BLaER1 treated with 17β-estradiol and CSF1 and Interleukin-3, amounts not matched to agents 10 nM and 100 nM (cell line): ENCODE measurements at regions not wholly inside any gene's neighbourhood (a gene's known extent, or its start where the extent isn't known, plus 50 kb on each side); places are given as distances from the start of the nearest gene placed in this dataset.

Source experiments
- H3K27ac ChIP-seq, 11 experiments: shearing (Covaris generic); formaldehyde crosslinking; 2 replicates each; pipeline ENCODE4 v1.8.1; 2022
- H3K27me3 ChIP-seq, 11 experiments: shearing (Covaris generic); formaldehyde crosslinking; 2 replicates each; pipeline ENCODE4 v1.8.1; 2022
- H3K36me3 ChIP-seq, 11 experiments: shearing (Covaris generic); formaldehyde crosslinking; 2 replicates each; pipeline ENCODE4 v1.8.1; 2022
- H3K4me1 ChIP-seq, 10 experiments: shearing (Covaris generic); formaldehyde crosslinking; 2 replicates each; pipeline ENCODE4 v1.8.1; 2022
- H3K4me2 ChIP-seq, 11 experiments: shearing (Covaris generic); formaldehyde crosslinking; 2 replicates each; pipeline ENCODE4 v1.8.1; 2022
- H3K4me3 ChIP-seq, 10 experiments: shearing (Covaris generic); formaldehyde crosslinking; 2 replicates each; pipeline ENCODE4 v1.8.1; 2022
- H3K9ac ChIP-seq, 11 experiments: shearing (Covaris generic); formaldehyde crosslinking; 2 replicates each; pipeline ENCODE4 v1.8.1; 2022
- H3K9me3 ChIP-seq, 11 experiments: shearing (Covaris generic); formaldehyde crosslinking; replicated peaks in 1 of 11; 2 replicates each; pipeline ENCODE4 v1.8.1; 2022
- H4K20me1 ChIP-seq, 11 experiments: shearing (Covaris generic); formaldehyde crosslinking; 2 replicates each; pipeline ENCODE4 v1.8.1; 2022
- Cebpa-rat ChIP-seq, 11 experiments: shearing (Covaris generic); IDR thresholded peaks; 2 replicates each; pipeline ENCODE4 v1.8.1; 2022

GRCh38 chr15:100711516-100712021 is 109.2 kb downstream of the ASB7 start:
- H3K4me3 ChIP-seq: no peak overlapping the region
- TF ChIP-seq Cebpa-rat (IDR thresholded peaks at IDR 0.05): no peak
- H3K9me3 ChIP-seq: peaks cover 0 to 10% (median 0%) of the 10 kb centered on the region in 11 experiments; a peak in 2 of 22 replicates
- no peak overlapping the region for H3K27ac ChIP-seq
- no peak overlapping the region for H3K4me2 ChIP-seq
- H4K20me1 ChIP-seq: no peaks in the 10 kb centered on the region
- no peaks in the 10 kb centered on the region for H3K36me3 ChIP-seq
- H3K27me3 ChIP-seq: no peaks in the 10 kb centered on the region
- H3K4me1 ChIP-seq: no peaks in the 10 kb centered on the region
- H3K9ac ChIP-seq: no peak overlapping the region

DNA sequence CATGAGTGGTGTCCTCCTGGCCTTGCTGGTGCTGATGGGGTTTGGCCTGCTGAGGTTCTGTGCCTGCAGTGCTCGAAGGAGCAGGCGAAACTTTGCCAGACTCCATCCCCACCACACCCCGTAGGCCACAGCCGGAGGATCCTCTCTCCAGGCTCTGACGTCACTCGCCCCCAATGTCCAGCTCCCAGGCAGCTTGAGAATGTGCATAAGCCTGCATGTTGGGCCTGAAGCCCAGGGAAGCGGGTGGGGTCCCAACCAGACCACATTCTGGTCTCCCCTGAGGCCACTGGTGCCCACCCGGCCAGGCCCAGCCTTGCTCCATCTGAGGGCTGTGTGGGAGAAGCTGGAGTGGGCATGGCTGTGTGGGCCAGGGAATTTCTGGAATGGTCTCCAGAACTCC is 109.8 kb downstream of the ASB7 start:
- Histone ChIP-seq H3K9me3 (peaks cover 0 to 10% (median 0%) of the 10 kb centered on the region in 11 experiments; a peak in 2 of 22 replicates), H3K27ac (no peak overlapping the region), H3K27me3 (no peaks in the 10 kb centered on the region), H3K36me3 (no peaks in the 10 kb centered on the region), H3K4me2 (no peak overlapping the region), H3K9ac (no peak overlapping the region), H3K4me1 (no peaks in the 10 kb centered on the region), H4K20me1 (no peaks in the 10 kb centered on the region), H3K4me3 (no peak overlapping the region)
- no peak for TF ChIP-seq Cebpa-rat (IDR thresholded peaks at IDR 0.05)

DNA sequence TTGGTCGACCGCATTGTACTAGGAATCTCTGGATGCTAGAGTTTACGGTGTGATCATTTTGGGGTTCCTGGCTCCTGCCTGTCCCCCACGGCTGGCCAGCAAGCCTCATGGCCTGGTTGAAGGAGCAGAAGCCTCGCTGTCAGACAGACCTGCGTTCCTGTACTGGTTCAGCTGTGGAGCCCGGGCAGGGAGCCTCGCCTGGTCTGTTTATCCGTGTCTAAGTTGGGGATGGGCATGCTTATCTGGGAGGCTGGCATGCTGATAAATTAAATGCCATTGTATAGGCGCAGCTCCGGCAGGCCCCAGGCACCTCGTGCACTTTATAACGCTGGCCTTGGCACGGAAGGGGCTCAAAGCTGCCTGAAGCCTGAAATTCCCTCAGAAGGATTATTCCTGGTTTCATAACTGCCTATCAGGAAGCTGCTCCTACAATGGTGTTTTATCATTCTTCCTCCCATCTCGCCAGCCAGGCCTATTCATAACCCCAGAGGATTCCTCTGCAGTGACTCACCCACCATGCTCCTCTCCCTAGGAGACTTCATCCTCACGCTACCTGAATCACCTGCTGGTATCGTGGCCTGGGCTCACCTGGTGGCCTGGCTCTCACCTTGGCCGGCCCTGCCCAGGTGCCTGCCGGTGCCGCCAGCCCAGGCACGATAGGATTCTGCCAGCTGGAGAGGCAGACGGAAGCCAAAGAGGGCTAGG is 110.9 kb downstream of the ASB7 start:
- Histone ChIP-seq H3K4me3 (no peak overlapping the region), H3K9ac (no peak overlapping the region), H3K27me3 (no peaks in the 10 kb centered on the region), H3K36me3 (no peaks in the 10 kb centered on the region), H3K27ac (no peak overlapping the region), H3K9me3 (0 out of 22 replicates have a peak, but pooled peaks cover 0 to under 1% (median 0%) of the 10 kb centered on the region in 11 experiments), H3K4me2 (no peak overlapping the region), H3K4me1 (no peaks in the 10 kb centered on the region), H4K20me1 (no peaks in the 10 kb centered on the region)
- no peak for TF ChIP-seq Cebpa-rat (IDR thresholded peaks at IDR 0.05)

- no peaks in the 10 kb centered on the region for H3K9me3 ChIP-seq
- no peak overlapping the region for H3K9ac ChIP-seq
- no peaks in the 10 kb centered on the region for H3K36me3 ChIP-seq
- H4K20me1 ChIP-seq: no peaks in the 10 kb centered on the region
- H3K4me2 ChIP-seq: no peak overlapping the region
- H3K4me1 ChIP-seq: no peaks in the 10 kb centered on the region
- TF ChIP-seq Cebpa-rat (IDR thresholded peaks at IDR 0.05): no peak
- H3K4me3 ChIP-seq: no peak overlapping the region
- no peak overlapping the region for H3K27ac ChIP-seq
- H3K27me3 ChIP-seq: no peaks in the 10 kb centered on the region
These were observed 111.8 kb downstream of the ASB7 start for GRCh38 chr15:100714034-100714748.

- Histone ChIP-seq H3K4me3 (no peak overlapping the region), H3K4me2 (no peak overlapping the region), H3K27me3 (no peaks in the 10 kb centered on the region), H3K4me1 (no peaks in the 10 kb centered on the region), H3K9me3 (no peaks in the 10 kb centered on the region), H3K36me3 (no peaks in the 10 kb centered on the region), H3K27ac (no peak overlapping the region), H3K9ac (no peak overlapping the region), H4K20me1 (no peaks in the 10 kb centered on the region)
- no peak for TF ChIP-seq Cebpa-rat (IDR thresholded peaks at IDR 0.05)
These were observed 112.5 kb downstream of the ASB7 start for GRCh38 chr15:100714749-100715342.

DNA sequence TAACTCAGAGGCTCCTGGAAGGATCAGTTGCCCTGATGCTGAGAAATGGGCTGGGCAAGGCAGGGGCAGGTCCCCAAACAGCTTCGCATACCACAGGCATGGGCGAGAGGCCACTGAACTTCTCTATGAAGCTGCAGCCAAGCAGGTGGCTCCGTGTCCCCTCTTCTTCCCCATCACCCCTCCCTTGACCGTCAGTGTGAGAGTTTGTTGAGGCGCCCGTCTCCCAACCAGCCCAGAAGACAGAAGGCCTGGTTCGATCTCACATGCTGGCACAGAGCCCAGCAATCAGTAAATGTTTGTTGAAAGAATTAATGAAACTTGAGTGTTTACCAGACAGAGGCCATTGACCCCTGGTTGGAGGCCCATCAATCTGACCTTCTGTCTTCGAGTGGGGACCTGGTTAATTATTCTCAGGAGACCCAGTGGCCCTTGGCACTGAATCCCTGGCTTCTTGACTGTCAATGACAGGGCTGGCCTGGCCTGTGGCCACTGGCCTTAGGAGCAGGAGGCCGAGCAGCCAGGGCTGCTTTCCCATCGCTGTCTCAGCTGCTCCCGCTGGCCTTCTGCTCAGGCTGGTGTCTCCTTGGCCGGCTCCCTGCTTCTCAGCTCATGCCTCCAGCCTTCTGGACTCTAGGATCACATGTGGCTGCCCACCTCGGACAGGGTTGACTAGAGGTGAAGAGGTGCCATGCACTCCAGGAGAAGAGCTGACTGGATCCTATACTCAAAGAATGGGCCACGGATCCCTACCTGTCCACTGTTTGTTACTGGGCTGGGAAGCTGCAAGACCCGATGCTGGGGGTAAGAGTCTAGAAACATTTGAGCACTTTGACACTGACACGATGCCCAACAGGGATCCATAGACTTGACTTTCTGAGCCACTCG is 113.4 kb downstream of the ASB7 start:
- no peak overlapping the region for H3K27ac ChIP-seq
- no peaks in the 10 kb centered on the region for H4K20me1 ChIP-seq
- no peaks in the 10 kb centered on the region for H3K9me3 ChIP-seq
- no peaks in the 10 kb centered on the region for H3K27me3 ChIP-seq
- H3K4me2 ChIP-seq: no peak overlapping the region
- TF ChIP-seq Cebpa-rat (IDR thresholded peaks at IDR 0.05): no peak
- peaks cover 0 to 6% (median 0%) of the 10 kb centered on the region in 10 experiments; a peak in 8 of 20 replicates for H3K4me1 ChIP-seq
- no peaks in the 10 kb centered on the region for H3K36me3 ChIP-seq
- no peak overlapping the region for H3K9ac ChIP-seq
- no peak overlapping the region for H3K4me3 ChIP-seq

GRCh38 chr15:100716456-100717085 is 114.2 kb downstream of the ASB7 start:
- Histone ChIP-seq H4K20me1 (no peaks in the 10 kb centered on the region), H3K27me3 (no peaks in the 10 kb centered on the region), H3K4me1 (peaks cover 0 to 14% (median 6%) of the 10 kb centered on the region in 10 experiments; a peak in 15 of 20 replicates), H3K36me3 (no peaks in the 10 kb centered on the region), H3K4me2 (no peak overlapping the region), H3K9me3 (no peaks in the 10 kb centered on the region), H3K4me3 (no peak overlapping the region), H3K9ac (no peak overlapping the region), H3K27ac (no peak overlapping the region)
- no peak for TF ChIP-seq Cebpa-rat (IDR thresholded peaks at IDR 0.05)

DNA sequence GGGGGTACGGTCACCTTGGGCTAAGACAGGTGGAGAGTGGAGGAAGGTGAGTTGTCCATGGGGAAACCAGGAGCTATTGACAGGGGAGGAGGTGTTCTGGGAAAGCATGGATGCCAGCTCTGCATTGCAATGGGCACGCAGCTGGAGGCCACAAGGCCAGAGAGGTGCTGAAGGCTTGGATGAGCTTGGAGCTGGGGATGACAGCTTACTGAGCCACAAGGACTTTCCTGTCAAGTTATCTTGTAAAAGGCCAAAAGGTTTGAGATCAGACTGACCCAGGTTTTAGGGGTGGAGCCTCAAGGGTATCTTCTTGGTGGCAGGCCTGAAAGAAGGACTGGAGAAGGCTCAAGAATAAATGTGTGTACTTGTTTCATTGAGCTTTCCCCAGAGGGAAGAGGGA is 115.2 kb downstream of the ASB7 start:
- no peaks in the 10 kb centered on the region for H3K27me3 ChIP-seq
- H3K4me1 ChIP-seq: peaks cover 0 to 24% (median 16%) of the 10 kb centered on the region in 10 experiments; a peak in 15 of 20 replicates
- H3K4me3 ChIP-seq: no peak overlapping the region
- H3K36me3 ChIP-seq: no peaks in the 10 kb centered on the region
- H3K27ac ChIP-seq: no peak overlapping the region
- H4K20me1 ChIP-seq: no peaks in the 10 kb centered on the region
- no peak overlapping the region for H3K4me2 ChIP-seq
- no peak overlapping the region for H3K9ac ChIP-seq
- no peaks in the 10 kb centered on the region for H3K9me3 ChIP-seq
- TF ChIP-seq Cebpa-rat (IDR thresholded peaks at IDR 0.05): no peak
